SIG-M5 treated with dmso at 0.1 percent for 504 hours (cell line): ENCODE measurements at regions not wholly inside any gene's neighbourhood (a gene's known extent, or its start where the extent isn't known, plus 50 kb on each side); places are given as distances from the start of the nearest gene placed in this dataset.

Source experiments
- DNase-seq: peaks from one replicate; lab custom pipeline; 2025; ENCODE audit not compliant: unreplicated experiment; lab: John Stamatoyannopoulos, UW

DNA sequence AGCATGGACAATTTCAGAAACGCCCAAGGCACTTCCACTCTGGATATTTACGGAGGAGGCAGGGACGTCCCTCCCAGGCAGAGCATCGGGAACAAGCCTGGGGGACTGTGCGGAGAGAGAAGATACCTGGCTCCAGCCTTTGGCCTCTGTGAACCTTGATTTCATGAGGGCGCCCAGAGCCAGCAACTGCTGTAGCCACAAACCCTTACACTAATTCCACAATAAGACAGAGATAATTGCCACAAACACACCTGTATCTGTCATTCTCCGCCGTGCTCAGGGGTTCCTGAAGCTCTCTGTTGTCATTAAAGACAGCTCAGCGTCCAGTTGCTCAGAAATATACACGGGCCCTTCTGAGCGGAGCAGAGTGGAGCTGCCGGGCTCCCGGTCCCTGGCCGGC is 1292.1 kb downstream of the TBC1D22A start:
- DNase-seq: no peak

DNA sequence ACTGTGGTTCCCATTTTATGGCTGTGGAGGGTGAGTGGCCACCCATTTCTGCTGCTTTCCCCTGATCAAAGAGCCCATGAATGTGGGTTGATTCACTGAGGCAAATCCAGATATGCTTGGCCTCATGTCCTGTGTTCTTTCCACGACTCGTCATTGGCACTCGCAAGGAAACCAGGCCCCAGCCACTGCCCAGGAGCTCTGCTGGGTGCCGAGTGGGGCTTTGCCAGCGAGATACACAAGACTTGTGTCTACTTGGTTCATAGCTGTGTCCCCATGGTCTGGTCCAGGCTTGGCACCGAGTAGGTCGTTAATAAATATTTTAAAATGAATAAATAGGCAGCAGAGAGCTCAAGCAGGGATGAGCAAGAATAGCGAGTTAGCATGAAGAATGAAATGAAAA is 1291.5 kb downstream of the TBC1D22A start:
- no peak for DNase-seq

DNA sequence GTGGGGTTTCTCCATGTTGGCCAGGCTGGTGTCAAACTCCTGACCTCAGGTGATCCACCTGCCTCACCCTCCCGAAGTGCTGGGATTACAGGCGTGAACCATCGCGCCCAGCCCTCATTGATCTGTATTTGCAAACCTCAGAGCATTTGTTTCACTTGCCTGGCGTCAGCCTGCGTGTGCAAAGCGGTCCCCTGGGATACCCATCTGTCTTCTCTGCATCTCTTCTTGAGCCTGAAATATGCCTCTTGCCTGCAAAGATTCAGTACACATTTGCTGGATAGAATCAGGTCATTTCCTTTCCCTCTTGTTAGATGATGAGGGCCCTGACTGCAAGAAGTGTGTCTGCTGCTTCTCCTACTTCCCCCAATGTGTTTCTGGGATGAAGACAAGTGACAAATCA is 1291.0 kb downstream of the TBC1D22A start:
- DNase-seq: no peak

DNA sequence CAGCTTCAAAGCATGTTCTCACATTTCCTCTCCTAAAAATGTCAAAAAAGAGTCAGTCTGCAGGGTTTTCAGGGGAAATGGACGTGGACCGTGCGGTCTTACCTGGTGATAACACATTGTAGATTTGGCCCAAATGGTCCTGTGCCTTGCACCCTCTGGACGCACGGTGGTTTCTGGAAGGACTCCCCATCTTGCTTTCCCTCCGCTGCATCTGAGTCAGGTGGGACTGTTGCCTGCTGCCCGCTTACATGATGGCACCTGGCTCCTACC is 1290.1 kb downstream of the TBC1D22A start:
- DNase-seq: no peak

DNA sequence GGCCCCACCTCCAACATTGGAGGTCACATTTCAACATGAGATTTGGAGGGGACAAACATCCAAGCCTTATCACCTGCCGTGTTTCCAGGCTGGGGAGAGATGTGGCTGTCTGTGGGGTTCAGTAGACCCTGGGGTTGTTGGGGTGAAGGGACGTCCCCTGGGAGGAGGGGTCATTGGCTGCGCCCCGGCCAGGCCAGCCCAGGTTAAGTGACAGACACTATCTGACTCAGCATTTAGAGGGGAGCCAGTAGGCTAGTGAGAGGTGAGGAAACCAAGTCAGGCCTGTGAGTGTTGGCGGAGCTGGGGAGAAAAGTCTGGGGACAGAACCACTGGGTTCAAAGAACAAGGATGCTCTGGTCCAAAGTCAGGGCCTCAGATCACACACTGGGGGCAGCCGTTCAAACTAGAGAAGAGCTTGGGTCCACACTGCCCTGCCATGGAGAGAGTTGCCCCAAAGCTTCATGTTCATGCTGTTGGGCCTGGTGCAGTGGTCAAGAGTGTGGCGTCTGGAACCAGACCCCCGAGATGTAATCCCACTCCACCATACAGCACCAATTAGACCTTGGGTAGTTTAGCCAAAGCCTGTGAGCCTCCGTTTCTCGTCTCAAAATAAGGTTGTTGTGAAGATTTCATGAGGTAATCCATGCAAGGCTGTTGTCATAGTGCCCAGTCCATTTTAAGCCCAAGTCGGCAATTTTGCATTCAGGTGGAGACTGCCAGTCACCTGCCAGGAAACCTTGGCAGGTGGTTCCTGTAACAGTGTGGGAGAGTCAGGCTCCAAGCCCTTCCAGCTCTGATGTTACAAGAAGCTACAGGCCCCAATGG is 1289.6 kb downstream of the TBC1D22A start:
- no peak for DNase-seq

DNA sequence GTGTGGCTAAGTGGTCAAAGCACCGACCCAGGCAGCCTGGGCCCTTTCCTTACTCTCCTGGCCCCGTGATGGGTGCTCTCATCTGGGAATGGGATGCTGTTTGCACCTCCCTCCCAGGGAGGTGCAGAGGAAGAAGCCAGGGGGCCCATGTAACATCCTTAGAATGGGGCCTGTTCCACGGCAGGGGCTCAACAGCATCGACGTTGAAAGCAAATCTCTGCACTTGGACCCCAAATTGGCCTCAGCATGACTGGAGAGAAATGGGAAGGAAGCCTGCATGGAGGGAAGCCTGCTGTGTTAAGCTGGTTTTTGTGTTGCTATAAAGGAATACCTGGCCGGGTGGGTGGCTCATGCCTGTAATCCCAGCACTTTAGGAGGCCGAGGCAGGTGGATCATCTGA is 1288.4 kb downstream of the TBC1D22A start:
- DNase-seq: no peak

DNA sequence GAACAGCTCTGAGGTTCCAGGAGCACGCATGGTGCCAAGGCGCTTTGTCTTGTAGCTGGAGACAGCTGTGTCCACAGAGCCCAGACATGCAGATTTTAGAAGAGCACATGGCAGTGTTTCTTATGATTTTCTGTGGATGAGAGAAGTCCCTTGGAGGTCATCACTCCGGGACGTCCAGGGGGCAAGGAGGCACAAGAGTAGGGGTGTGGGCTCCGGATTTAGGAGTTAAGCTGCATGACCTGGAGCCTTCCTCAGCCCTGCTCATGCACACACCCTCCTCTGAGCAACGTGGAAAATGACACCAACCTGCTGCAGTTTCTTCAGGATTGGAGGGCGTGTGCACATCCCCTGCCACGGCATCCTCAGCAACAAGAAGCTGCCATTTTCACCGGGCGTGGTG is 1286.7 kb downstream of the TBC1D22A start:
- DNase-seq: no peak

DNA sequence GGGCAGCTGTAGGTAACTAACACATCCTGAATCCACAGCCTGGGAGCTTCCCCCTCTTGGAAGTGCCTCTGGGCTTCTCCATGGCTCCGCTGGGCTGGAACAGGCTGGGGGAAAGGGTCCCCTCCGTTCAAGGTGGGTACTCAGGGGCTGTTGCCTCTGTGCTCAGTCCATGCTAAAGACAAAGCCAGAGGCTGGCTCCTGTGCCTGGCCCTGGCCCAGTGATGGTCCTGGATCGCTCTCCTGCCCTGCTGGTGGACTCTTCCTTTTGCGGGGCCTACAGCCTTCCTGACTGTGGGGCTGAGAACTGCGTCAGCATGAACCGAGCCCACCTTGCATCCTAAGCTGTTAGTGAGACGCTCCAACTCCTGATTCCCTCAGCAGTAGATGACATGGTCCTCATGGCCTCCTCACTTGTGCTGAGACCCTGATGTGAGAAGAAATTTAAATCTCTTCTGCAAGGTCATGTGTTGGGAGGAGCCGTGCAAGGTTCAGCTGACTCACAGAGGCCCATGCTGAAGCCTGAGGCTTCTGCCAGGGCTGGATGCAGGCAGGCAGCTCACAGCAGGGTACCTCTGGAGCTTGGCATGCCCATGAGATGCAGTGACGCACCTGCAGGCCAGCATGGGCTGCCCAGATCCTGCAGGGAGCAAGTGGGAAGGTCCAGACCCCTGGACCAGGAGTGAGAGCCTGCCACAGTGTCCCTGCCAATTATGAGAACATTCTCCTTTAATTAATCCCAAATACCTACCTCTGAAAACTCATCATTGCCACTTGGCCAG is 1285.5 kb downstream of the TBC1D22A start:
- DNase-seq: no peak

DNA sequence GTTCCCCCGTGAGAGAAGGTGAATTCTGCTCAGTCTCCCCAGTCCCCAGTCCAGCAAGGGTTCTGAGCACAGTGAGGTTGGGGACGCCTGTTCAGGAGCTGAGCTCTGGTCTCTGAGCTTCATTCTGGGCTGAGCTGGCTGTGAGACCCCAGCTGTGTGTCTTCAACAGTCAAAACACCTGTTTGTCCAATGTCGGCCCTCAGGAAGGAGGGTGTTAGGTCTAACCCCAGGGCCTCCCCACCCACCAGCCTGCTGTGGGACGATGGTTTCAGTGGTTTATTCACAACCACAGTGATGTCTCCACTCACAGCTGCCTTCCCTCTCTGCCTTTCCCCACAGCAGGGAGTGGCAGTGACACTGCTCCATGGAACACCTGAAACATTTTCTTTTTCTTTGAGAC is 1282.9 kb downstream of the TBC1D22A start:
- DNase-seq: no peak

DNA sequence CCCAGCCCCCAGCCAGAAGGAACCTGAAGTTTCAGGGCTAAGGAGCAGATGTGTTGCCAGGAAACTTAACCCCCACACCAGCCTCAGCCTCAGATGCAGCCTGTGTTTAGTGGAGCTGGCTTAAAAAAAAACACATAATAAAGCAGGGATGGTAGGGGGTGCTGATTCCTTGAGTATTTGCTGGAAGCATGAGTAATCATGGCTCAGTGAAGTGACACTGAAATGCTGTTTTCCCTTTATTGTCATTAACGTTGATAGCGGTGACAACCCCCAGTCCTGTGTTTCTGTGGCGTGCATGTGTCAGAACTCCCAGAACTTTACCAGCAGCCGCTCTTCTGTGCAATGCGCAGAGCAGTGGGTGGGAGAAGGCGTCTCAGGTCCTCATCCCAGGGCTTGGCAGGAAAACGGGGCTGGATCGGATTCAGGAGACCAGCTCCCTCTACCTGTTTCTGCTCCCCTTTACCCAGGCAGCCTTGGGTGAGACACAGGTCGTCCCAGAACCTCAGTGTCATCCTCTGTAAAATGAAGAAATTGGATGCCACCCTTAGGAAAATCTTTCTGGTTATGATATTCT is 1282.1 kb downstream of the TBC1D22A start:
- DNase-seq: no peak

DNA sequence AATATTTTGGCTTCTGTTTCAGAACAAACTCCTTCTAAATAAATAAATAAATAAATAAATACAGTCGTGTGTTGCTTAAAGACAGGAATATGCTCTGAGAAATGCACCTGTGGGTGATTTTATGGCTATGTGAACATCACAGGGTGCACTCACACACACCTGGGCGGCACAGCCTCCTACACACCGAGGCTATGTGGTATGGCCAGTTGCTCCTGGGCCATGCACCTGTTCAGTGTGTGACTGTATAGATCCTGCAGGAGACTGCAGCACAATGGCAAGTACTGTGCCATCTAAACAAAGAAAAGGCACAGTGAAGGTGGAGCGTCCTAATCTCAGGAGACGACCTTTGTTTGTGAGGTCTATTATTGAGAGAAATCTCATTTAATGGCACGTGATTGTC is 1281.1 kb downstream of the TBC1D22A start:
- DNase-seq: no peak

DNA sequence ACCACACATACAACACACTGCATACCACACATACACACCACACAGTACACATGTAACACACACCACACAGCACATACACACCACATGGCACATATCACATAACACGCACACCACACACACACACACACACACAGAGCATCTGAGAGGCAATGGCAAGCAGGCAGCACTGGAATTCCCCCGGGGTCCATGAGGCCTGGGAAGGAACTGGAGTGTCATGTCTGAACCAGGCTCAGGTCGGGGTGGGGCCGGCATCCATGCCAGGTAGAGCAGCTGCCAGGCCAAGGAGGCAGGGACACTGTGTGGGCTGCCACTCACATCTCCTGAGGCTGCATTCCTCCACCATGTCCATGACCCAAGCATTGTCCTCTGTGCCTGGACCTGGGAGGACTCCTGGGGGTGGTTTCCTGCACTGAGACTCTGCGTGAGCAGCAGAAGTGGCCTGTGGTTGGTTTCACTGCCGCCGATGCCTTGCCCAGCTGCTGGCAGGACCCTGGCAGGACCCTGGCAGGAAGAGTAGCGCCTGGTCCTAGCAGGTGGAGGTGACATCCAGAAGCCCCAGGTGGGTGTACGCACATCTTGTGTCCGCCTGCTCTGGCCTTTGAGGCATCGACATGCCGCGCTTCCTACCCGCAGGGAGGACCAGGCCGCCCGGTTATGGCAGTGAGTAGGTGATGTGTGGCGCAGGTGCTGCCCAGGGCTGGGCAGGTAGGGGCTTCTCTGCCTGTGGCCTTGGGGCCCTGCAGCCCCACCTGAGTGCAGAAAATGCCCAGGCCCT is 1280.4 kb downstream of the TBC1D22A start:
- DNase-seq: no peak

DNA sequence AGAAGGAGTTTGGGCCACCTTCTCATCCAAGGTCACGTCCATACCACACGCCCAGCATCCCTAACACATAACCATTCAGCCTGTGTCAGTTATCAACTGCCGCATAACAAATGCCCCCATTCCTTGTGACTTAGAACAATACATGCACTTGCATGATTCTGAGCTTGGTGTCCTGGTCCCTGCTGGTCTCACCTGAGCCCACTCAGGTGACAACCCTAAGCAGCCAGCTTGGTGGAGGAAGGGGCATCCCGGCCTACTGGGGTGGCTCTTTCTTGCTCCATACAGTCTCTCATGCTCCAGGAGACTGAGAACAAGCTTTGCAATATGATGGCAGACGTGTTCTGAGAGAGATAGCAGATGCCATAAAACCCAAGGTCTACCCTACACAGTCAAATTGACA is 1276.9 kb downstream of the TBC1D22A start:
- no peak for DNase-seq

DNA sequence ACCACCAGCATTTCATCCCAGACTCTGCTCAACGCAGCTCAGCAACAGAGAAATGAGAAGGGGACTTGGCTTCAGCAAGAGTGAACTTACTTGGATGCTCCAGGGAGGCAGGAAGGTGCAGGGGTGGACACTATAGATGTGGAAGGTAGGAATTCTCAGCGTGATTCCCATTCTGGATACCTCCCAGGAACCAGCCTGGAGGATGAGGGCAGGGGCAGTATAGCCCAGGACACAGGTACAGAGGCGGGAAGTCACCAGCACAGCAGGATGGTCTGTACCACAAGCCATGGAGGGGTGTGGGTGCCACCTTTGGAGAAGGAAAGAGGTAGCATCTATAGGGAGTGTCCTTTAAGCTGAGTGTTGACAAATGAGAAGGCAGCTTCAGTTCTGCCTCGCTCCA is 1275.2 kb downstream of the TBC1D22A start:
- no peak for DNase-seq

DNA sequence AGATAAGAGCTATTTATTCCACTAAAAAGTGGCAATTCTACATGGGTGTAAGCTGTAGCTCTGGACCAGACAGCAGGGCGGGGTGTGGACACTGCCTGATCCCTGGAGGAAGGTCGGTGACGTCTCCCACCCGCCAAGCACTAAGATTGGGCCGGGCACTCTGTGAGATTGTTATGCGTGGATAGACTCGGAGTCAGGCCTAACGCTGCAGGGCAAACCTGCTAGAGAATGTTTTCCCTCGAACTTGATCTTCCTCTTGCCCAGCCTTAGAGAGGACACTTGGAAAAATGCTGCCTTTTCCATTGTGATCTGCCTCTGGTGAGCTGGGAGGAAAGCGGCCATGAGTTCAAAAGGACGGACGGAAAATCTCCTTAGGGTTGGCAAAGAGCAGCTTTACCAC is 1273.4 kb downstream of the TBC1D22A start:
- no peak for DNase-seq

DNA sequence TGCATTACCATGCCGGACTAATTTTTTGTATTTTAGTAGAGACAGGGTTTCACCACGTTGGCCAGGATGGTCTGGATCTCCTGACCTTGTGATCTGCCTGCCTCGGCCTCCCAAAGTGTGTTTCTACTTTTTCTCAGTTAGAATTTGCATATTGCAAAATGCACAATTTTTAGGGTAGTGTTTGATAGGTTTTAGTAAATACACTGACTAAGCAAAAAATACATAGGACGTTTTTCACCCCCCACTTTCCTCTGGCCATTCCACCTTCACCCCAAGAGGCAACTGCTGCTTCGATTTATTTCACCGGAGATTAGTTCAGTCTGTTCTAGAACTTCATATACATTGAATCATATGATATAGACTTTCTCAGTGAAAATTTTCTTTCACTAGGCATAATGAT is 1269.1 kb downstream of the TBC1D22A start:
- DNase-seq: no peak

DNA sequence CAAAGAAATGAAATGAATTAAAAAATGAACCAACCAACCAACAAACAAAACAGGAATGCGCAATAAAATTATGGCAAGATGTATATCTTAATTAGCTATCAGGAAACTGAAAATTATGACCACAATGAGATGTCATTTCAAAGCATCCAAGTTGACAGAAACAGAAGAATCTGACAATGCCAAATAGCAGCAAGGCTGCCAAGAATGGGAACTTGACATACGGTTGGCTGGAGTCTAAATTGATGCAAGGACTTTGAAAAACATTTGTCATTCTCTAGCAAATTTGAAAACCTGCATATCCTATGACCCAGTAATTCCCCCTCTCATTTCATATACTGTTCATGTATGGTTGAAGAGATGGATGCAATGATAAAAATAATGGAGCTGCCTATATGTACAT is 1262.6 kb downstream of the TBC1D22A start:
- DNase-seq: no peak

DNA sequence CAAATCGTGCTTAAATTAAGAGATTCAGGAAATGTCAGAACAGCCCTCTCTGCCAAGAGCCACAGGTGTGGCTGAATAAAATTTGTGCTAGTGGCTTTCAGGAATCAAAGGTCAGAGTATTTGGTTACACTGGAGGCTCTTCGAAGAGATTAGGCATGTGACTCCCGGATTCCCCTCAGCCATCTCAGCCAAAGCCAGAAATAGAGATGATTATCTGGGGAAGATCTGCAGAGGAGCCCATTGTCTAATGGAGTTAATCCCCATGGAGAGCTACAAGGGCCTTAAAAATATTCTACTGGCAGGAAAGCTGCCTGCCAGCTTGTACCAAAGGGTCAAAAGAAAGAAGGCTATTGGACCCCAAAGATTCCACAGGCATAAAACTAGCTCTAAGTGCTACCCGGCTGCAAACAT is 1259.5 kb downstream of the TBC1D22A start:
- no peak for DNase-seq

DNA sequence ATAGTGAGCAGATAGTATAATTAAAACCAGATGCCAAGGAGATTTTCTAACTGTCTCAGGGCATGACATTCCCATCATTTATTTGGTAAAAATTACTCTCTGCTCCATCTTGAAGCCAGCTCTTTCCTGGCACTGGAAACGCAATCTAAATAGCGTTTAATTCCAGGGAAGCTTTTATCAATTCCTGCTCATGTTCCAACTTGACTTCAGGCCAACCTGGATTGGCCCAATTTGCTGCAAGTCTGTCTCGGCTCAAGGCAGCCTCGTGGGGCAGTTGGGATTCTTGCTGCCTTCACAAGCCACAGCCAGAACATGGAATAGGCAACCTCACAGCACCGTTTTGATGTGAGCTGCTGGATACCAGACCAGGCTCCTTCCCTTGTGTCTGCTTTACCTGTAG is 1255.9 kb downstream of the TBC1D22A start:
- DNase-seq: no peak

DNA sequence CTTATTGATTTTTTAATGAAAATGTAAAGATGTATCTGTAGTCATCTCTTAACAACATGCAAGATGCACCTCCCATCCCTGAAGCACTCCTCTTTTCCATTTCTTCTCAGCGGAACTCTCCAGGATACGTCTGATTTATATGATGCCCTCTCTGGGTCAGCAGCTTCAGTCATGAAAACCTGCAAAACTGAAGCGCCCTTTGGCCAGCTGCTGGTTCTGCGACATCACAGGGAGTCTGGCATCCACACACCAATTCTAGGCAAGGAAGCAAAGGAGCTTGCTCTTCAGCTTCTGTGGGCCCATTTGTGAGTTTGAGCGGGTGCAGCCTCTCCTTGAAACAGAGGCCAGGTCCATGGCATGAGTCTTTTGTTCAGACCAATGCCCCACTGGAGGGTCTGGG is 1253.3 kb downstream of the TBC1D22A start:
- DNase-seq: no peak

DNA sequence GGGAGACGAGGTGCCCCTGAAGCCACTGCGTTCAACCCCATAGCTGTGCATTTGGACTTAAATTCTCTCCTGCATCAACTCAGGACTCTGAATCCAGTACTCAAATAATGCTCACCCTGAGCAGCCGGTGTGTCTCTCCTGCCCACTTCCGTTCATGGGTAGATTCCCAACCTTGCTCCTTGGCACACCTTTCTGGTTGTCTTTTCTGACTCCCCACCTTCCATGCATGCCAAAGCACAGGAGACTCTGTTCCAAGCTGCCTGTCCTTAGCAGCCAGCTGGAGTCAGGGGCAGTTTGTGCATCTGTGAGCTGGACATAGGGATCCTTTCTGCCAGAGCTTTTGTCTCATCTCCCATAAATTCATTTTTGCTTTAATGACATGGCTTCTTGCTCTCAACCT is 1242.5 kb downstream of the TBC1D22A start:
- no peak for DNase-seq

DNA sequence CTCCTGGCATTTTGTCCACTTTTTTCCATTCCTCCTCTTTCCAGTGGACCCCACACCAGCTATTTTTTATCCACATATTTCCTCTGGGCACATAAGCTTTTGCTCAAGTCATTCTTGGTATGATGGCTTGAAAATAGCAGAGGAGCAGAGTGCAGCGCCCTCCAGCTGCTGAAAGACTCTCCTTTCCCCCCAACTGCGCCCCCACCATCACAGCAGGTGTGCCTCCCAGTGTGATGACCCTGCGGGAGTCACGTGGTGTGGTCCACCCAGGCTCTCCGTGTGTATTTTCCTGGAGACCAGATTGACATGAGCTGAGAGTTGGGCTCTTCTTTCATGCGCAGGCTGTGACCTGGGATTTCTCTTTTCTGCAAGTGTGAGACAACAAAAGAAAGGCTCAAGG is 1241.6 kb downstream of the TBC1D22A start:
- DNase-seq: no peak
